ENCODE measurements at regions not wholly inside any gene's neighbourhood (a gene's known extent, or its start where the extent isn't known, plus 50 kb on each side); places are given as distances from the start of the nearest gene placed in this dataset.

DNA sequence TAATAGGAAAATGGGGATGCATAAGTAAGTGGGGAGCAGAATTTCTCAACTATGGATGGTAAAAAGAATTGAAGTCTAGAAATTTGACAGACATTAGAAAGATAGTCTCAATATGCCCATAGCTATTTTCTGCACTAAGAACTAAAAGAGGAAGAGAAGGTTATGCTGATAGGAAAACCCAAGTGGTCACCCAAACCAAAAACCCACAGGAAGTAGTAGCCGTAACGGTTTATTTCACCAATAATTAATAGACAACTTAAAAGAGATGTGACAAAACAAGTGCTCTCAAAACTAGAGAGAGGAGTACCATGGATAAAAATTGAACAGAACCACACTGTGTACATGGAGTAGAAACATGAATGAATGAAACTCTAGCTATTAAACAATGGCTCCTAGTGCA, 295.4 kb downstream of the FSCB start:
- H3K9me3 ChIP-seq (ENCODE audit: control insufficient read depth, insufficient read depth, low read length): no peaks in the 10 kb centered on the region
- no peaks in the 10 kb centered on the region for H3K9me1 ChIP-seq (ENCODE audit: insufficient read depth, low read length)
- WGBS, 2 experiments (ENCODE audit: extremely low coverage in 2 of 2, insufficient read length in 1 of 2): no CpG with 5 or more reads among the region's 2 CpGs
- H3K56ac ChIP-seq (ENCODE audit: extremely low read depth, insufficient read depth, low read length): no peak overlapping the region
- H2AK9ac ChIP-seq (replicated peaks; ENCODE audit: low read depth, low read length, poor library complexity): no peak overlapping the region
- H2AFZ ChIP-seq (replicated peaks; ENCODE audit: low read length, poor library complexity): no peak overlapping the region
- H3K9ac ChIP-seq (ENCODE audit: low read depth, low read length): no peak overlapping the region
- TF ChIP-seq RAD21 (IDR thresholded peaks at IDR 0.05; ENCODE audit: low read length) (no peak), RCOR1 (IDR thresholded peaks at IDR 0.05; ENCODE audit: insufficient replicate concordance, low read length) (no peak), RFX5 (IDR thresholded peaks at IDR 0.05; ENCODE audit: low read depth, low read length) (no peak), MAZ (IDR thresholded peaks at IDR 0.05; ENCODE audit: borderline replicate concordance, low read depth, low read length) (no peak), SMC3 (IDR thresholded peaks at IDR 0.05; ENCODE audit: low read depth, low read length) (no peak), MXI1 (IDR thresholded peaks at IDR 0.05; ENCODE audit: borderline replicate concordance, low read depth, low read length) (no peak), BHLHE40 (IDR thresholded peaks at IDR 0.05; ENCODE audit: low read depth, low read length) (no peak), FOS (IDR thresholded peaks at IDR 0.05; ENCODE audit: low read depth, low read length) (no peak), NFE2L2 (IDR thresholded peaks at IDR 0.05; ENCODE audit: low read depth, low read length) (no peak), CEBPB (IDR thresholded peaks at IDR 0.05; ENCODE audit: low read depth, low read length) (no peak)
- TF ChIP-seq, protein P1, sequence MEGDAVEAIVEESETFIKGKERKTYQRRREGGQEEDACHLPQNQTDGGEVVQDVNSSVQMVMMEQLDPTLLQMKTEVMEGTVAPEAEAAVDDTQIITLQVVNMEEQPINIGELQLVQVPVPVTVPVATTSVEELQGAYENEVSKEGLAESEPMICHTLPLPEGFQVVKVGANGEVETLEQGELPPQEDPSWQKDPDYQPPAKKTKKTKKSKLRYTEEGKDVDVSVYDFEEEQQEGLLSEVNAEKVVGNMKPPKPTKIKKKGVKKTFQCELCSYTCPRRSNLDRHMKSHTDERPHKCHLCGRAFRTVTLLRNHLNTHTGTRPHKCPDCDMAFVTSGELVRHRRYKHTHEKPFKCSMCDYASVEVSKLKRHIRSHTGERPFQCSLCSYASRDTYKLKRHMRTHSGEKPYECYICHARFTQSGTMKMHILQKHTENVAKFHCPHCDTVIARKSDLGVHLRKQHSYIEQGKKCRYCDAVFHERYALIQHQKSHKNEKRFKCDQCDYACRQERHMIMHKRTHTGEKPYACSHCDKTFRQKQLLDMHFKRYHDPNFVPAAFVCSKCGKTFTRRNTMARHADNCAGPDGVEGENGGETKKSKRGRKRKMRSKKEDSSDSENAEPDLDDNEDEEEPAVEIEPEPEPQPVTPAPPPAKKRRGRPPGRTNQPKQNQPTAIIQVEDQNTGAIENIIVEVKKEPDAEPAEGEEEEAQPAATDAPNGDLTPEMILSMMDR (conservative IDR thresholded peaks at IDR 0.05; ENCODE audit: low read depth, low read length): no peak
- TF ChIP-seq, protein P2, sequence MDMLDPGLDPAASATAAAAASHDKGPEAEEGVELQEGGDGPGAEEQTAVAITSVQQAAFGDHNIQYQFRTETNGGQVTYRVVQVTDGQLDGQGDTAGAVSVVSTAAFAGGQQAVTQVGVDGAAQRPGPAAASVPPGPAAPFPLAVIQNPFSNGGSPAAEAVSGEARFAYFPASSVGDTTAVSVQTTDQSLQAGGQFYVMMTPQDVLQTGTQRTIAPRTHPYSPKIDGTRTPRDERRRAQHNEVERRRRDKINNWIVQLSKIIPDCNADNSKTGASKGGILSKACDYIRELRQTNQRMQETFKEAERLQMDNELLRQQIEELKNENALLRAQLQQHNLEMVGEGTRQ (IDR thresholded peaks at IDR 0.05; ENCODE audit: low read depth, low read length): no peak
- TF ChIP-seq, protein P3, sequence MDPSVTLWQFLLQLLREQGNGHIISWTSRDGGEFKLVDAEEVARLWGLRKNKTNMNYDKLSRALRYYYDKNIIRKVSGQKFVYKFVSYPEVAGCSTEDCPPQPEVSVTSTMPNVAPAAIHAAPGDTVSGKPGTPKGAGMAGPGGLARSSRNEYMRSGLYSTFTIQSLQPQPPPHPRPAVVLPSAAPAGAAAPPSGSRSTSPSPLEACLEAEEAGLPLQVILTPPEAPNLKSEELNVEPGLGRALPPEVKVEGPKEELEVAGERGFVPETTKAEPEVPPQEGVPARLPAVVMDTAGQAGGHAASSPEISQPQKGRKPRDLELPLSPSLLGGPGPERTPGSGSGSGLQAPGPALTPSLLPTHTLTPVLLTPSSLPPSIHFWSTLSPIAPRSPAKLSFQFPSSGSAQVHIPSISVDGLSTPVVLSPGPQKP (IDR thresholded peaks at IDR 0.05; ENCODE audit: borderline replicate concordance, low read depth, low read length): no peak
- no peaks in the 10 kb centered on the region for H3K79me1 ChIP-seq (ENCODE audit: low read depth in 1 of 2, low read length in 2 of 2)
- no peak overlapping the region for H3K18ac ChIP-seq (ENCODE audit: low read depth, low read length)
- H4K8ac ChIP-seq (ENCODE audit: low read depth in 2 of 2, low read length in 2 of 2): no peak overlapping the region
- no peak overlapping the region for H2BK5ac ChIP-seq (ENCODE audit: low read depth, low read length, poor library complexity, severe bottlenecking)
- DNase-seq: no peak
- no peak overlapping the region for H2BK120ac ChIP-seq (ENCODE audit: low read depth, low read length)
- ChIA-PET POLR2A (ENCODE audit: unreplicated experiment) (no interaction called here), CTCF (no interaction called here)
- H3K4me3 ChIP-seq (ENCODE audit: insufficient read depth, low read depth, low read length): no peak overlapping the region
- H3K23ac ChIP-seq (ENCODE audit: low read depth, low read length): no peak overlapping the region
- no peak overlapping the region for H3K14ac ChIP-seq (replicated peaks; ENCODE audit: low read depth, low read length)
- no peak overlapping the region for H2BK20ac ChIP-seq (ENCODE audit: low read depth, low read length)
- no peaks in the 10 kb centered on the region for H3K36me3 ChIP-seq (ENCODE audit: control insufficient read depth, insufficient read depth, low read length)
- H4K91ac ChIP-seq (ENCODE audit: insufficient read depth, low read depth, low read length): no peak overlapping the region
- no peaks in the 10 kb centered on the region for H3K4me1 ChIP-seq (ENCODE audit: control insufficient read depth, insufficient read depth, low read length)
- H3K4me2 ChIP-seq (ENCODE audit: low read depth, low read length): no peak overlapping the region
- no peaks in the 10 kb centered on the region for H3K27me3 ChIP-seq (ENCODE audit: control insufficient read depth, insufficient read depth, low read length)
- no peak overlapping the region for H4K5ac ChIP-seq (ENCODE audit: low read depth, low read length)
- no TSS peak for BruUV-seq (replicated peaks)
- H2BK15ac ChIP-seq (ENCODE audit: low read depth, low read length): no peak overlapping the region
- dilution Hi-C loops (cut with HindIII; ENCODE audit: low sequenced_read_pairs, unreplicated experiment) (no loop called here), in situ Hi-C loops (cut with MboI; ENCODE audit: low sequenced_read_pairs) (no loop called here), intact Hi-C loops (cut with micrococcal nuclease) (no loop called here)
- ATAC-seq (ENCODE audit: low read depth): no peak
- H4K20me1 ChIP-seq (ENCODE audit: insufficient read depth, low read length): no peaks in the 10 kb centered on the region
- H2AK5ac ChIP-seq (ENCODE audit: low read depth, low read length): no peak overlapping the region
- H3K27ac ChIP-seq (ENCODE audit: insufficient read depth, low read length): no peak overlapping the region
- no peak overlapping the region for H3K4ac ChIP-seq (ENCODE audit: low read depth, low read length)
